Mesendoderm (in vitro differentiated cells): ENCODE measurements at regions not wholly inside any gene's neighbourhood (a gene's known extent, or its start where the extent isn't known, plus 50 kb on each side); places are given as distances from the start of the nearest gene placed in this dataset.

Source experiments
- DNase-seq: peaks from one replicate; pipeline ENCODE4 v3.0.0; 2013
- H2AK5ac ChIP-seq: 2 replicates; pipeline ENCODE4 v1.6.1; 2013; ENCODE audit warnings: low read length, inconsistent platforms
- H2BK120ac ChIP-seq: 2 replicates; pipeline ENCODE4 v1.6.1; 2013; ENCODE audit warnings: low read depth, mild to moderate bottlenecking, low read length, moderate library complexity, mixed read lengths
- H2BK15ac ChIP-seq: replicated peaks from 2 replicates; pipeline ENCODE4 v1.6.1; 2013; ENCODE audit warnings: low read depth, mild to moderate bottlenecking, moderate library complexity
- H2BK5ac ChIP-seq: 2 replicates; pipeline ENCODE4 v1.6.1; 2013; ENCODE audit warnings: low read length, inconsistent platforms
- H3K18ac ChIP-seq: 2 replicates; pipeline ENCODE4 v1.6.1; 2013; ENCODE audit warnings: mild to moderate bottlenecking, low read length, mixed read lengths
- H3K23ac ChIP-seq: one replicate; pipeline ENCODE4 v1.6.1; 2013; ENCODE audit warnings: low read length
- H3K27ac ChIP-seq: 2 replicates; pipeline ENCODE4 v1.5.1; 2013; ENCODE audit warnings: low read depth, mild to moderate bottlenecking, inconsistent platforms, low read length, moderate library complexity
- H3K27me3 ChIP-seq: 2 replicates; pipeline ENCODE4 v1.6.1; 2013; ENCODE audit warnings: low read length, control low read depth, mild to moderate bottlenecking, inconsistent platforms; ENCODE audit not compliant: insufficient read depth, poor library complexity
- H3K36me3 ChIP-seq: 2 replicates; pipeline ENCODE4 v1.6.1; 2013; ENCODE audit warnings: low read length, inconsistent platforms; ENCODE audit not compliant: control insufficient read depth, insufficient read depth
- H3K4ac ChIP-seq: one replicate; pipeline ENCODE4 v1.6.1; 2013; ENCODE audit warnings: low read depth, mild to moderate bottlenecking, low read length, moderate library complexity
- H3K4me1 ChIP-seq: 2 replicates; pipeline ENCODE4 v1.6.1; 2013; ENCODE audit warnings: low read depth, low read length, inconsistent platforms; ENCODE audit not compliant: control insufficient read depth
- H3K4me2 ChIP-seq: 2 replicates; pipeline ENCODE4 v1.6.1; 2013; ENCODE audit warnings: low read length
- H3K4me3 ChIP-seq: 2 replicates; pipeline ENCODE4 v1.5.1; 2013; ENCODE audit warnings: mild to moderate bottlenecking, low read length
- H3K56ac ChIP-seq: one replicate; pipeline ENCODE4 v1.6.1; 2013; ENCODE audit warnings: low read length
- H3K79me1 ChIP-seq: 2 replicates; pipeline ENCODE4 v1.6.1; 2013; ENCODE audit warnings: low read length, inconsistent platforms
- H3K79me2 ChIP-seq: 2 replicates; pipeline ENCODE4 v1.6.1; 2013; ENCODE audit warnings: mild to moderate bottlenecking, low read length; ENCODE audit not compliant: control insufficient read depth, insufficient read depth
- H3K9ac ChIP-seq: 2 replicates; pipeline ENCODE4 v1.6.1; 2013; ENCODE audit warnings: low read length, inconsistent platforms
- H4K5ac ChIP-seq: one replicate; pipeline ENCODE4 v1.6.1; 2013; ENCODE audit warnings: low read length
- H4K8ac ChIP-seq: one replicate; pipeline ENCODE4 v1.6.1; 2013; ENCODE audit warnings: low read depth, mild to moderate bottlenecking, control low read depth, low read length, moderate library complexity
- WGBS: extraction: QIAGEN DNeasy Blood & Tissue Kit; methylation state at CpG from one replicate; pipeline ENCODE4 v1.1.7; 2013; ENCODE audit warnings: low lambda C conversion rate, missing lambda C conversion rate; ENCODE audit not compliant: insufficient coverage; ENCODE audit errors: extremely low coverage; 5-methylcytosine and 5-hydroxymethylcytosine counted together

GRCh38 chr5:96242571-96242970, 190.5 kb downstream of the PCSK1 start:
- WGBS: no CpG with 5 or more reads among the region's 1 CpG
- Histone ChIP-seq H2BK120ac (no peak overlapping the region), H3K4me2 (no peak overlapping the region), H3K4me3 (no peak overlapping the region), H2AK5ac (no peak overlapping the region), H3K23ac (no peak overlapping the region), H3K4ac (no peak overlapping the region), H3K9ac (no peak overlapping the region), H4K8ac (no peak overlapping the region), H3K36me3 (no peaks in the 10 kb centered on the region), H4K5ac (no peak overlapping the region), H2BK5ac (no peak overlapping the region), H3K79me2 (no peaks in the 10 kb centered on the region), H3K27me3 (no peaks in the 10 kb centered on the region), H3K56ac (no peak overlapping the region), H3K4me1 (peaks cover 7% of the 10 kb centered on the region), H2BK15ac (no peak overlapping the region), H3K18ac (no peak overlapping the region), H3K27ac (no peak overlapping the region), H3K79me1 (no peaks in the 10 kb centered on the region)
- DNase-seq: no peak

GRCh38 chr5:96236831-96237230, 196.2 kb downstream of the PCSK1 start:
- Histone ChIP-seq H3K18ac (no peak overlapping the region), H3K9ac (no peak overlapping the region), H3K4me1 (no peaks in the 10 kb centered on the region), H3K4ac (no peak overlapping the region), H3K36me3 (no peaks in the 10 kb centered on the region), H3K23ac (no peak overlapping the region), H4K5ac (no peak overlapping the region), H2BK120ac (no peak overlapping the region), H3K4me3 (no peak overlapping the region), H2BK5ac (no peak overlapping the region), H2AK5ac (no peak overlapping the region), H3K56ac (no peak overlapping the region), H3K27me3 (no peaks in the 10 kb centered on the region), H3K27ac (no peak overlapping the region), H2BK15ac (no peak overlapping the region), H4K8ac (no peak overlapping the region), H3K79me1 (no peaks in the 10 kb centered on the region), H3K4me2 (no peak overlapping the region), H3K79me2 (no peaks in the 10 kb centered on the region)
- DNase-seq: no peak
- no CpG with 5 or more reads among the region's 1 CpG for WGBS

GRCh38 chr5:96236051-96236450, 197.0 kb downstream of the PCSK1 start:
- Histone ChIP-seq H4K5ac (no peak overlapping the region), H3K4ac (no peak overlapping the region), H2BK120ac (no peak overlapping the region), H3K27me3 (no peaks in the 10 kb centered on the region), H2BK15ac (no peak overlapping the region), H3K27ac (no peak overlapping the region), H3K4me3 (no peak overlapping the region), H3K56ac (no peak overlapping the region), H3K79me2 (no peaks in the 10 kb centered on the region), H3K79me1 (no peaks in the 10 kb centered on the region), H3K9ac (no peak overlapping the region), H3K4me2 (no peak overlapping the region), H3K23ac (no peak overlapping the region), H3K18ac (peak overlapping the region; percentile 68), H4K8ac (no peak overlapping the region), H2BK5ac (no peak overlapping the region), H3K4me1 (no peaks in the 10 kb centered on the region), H2AK5ac (no peak overlapping the region), H3K36me3 (no peaks in the 10 kb centered on the region)
- WGBS: no CpG with 5 or more reads among the region's 1 CpG
- DNase-seq: no peak

- Histone ChIP-seq H2BK120ac (no peak overlapping the region), H3K9ac (no peak overlapping the region), H3K23ac (no peak overlapping the region), H3K56ac (no peak overlapping the region), H3K4ac (no peak overlapping the region), H2BK15ac (no peak overlapping the region), H2AK5ac (no peak overlapping the region), H3K36me3 (no peaks in the 10 kb centered on the region), H3K27me3 (no peaks in the 10 kb centered on the region), H4K5ac (no peak overlapping the region), H3K4me2 (no peak overlapping the region), H3K27ac (no peak overlapping the region), H3K4me1 (no peaks in the 10 kb centered on the region), H3K79me1 (no peaks in the 10 kb centered on the region), H3K79me2 (no peaks in the 10 kb centered on the region), H4K8ac (no peak overlapping the region), H3K18ac (no peak overlapping the region), H3K4me3 (no peak overlapping the region), H2BK5ac (no peak overlapping the region)
- no peak for DNase-seq
- WGBS: no CpG with 5 or more reads among the region's 5 CpGs
Observed at GRCh38 chr5:96235008-96235910, 197.8 kb downstream of the PCSK1 start.

- Histone ChIP-seq H4K8ac (no peak overlapping the region), H3K79me1 (no peaks in the 10 kb centered on the region), H3K9ac (no peak overlapping the region), H3K79me2 (no peaks in the 10 kb centered on the region), H3K4me2 (no peak overlapping the region), H3K4ac (no peak overlapping the region), H2BK15ac (no peak overlapping the region), H3K18ac (no peak overlapping the region), H3K56ac (no peak overlapping the region), H3K4me3 (no peak overlapping the region), H3K27ac (no peak overlapping the region), H2BK5ac (no peak overlapping the region), H2AK5ac (no peak overlapping the region), H3K36me3 (no peaks in the 10 kb centered on the region), H3K4me1 (no peaks in the 10 kb centered on the region), H4K5ac (no peak overlapping the region), H2BK120ac (no peak overlapping the region), H3K23ac (no peak overlapping the region), H3K27me3 (no peaks in the 10 kb centered on the region)
- DNase-seq: no peak
Observed at GRCh38 chr5:96232602-96233001, 200.4 kb downstream of the PCSK1 start.

GRCh38 chr5:96229188-96229587, 203.9 kb downstream of the PCSK1 start:
- WGBS: no CpG with 5 or more reads among the region's 3 CpGs
- no peak for DNase-seq

More at GRCh38 chr5:96229188-96229587, 203.9 kb downstream of the PCSK1 start:
- Histone ChIP-seq H2BK5ac (no peak overlapping the region), H3K79me1 (no peaks in the 10 kb centered on the region), H3K18ac (no peak overlapping the region), H3K4me3 (no peak overlapping the region), H2AK5ac (no peak overlapping the region), H3K4me1 (no peaks in the 10 kb centered on the region), H3K23ac (no peak overlapping the region), H3K36me3 (no peaks in the 10 kb centered on the region), H3K27me3 (no peaks in the 10 kb centered on the region), H4K8ac (no peak overlapping the region), H3K4me2 (no peak overlapping the region), H3K79me2 (no peaks in the 10 kb centered on the region), H2BK120ac (no peak overlapping the region), H3K27ac (no peak overlapping the region), H3K4ac (no peak overlapping the region), H4K5ac (no peak overlapping the region), H3K56ac (no peak overlapping the region), H2BK15ac (no peak overlapping the region), H3K9ac (no peak overlapping the region)
